Fibroblast of lung (primary cell): ENCODE measurements at regions not wholly inside any gene's neighbourhood (a gene's known extent, or its start where the extent isn't known, plus 50 kb on each side); places are given as distances from the start of the nearest gene placed in this dataset.

Source experiments
- DNase-seq, 2 donors: peaks; one replicate each; pipeline versions ENCODE4 v3.0.0 to v3.0.0-alpha.2; 2010; ENCODE audit warnings: low read depth in 2 of 2
- H2AFZ ChIP-seq: 2 replicates; pipeline ENCODE4 v1.5.1; 2012; ENCODE audit warnings: low read length, control low read depth, inconsistent platforms
- H3K27ac ChIP-seq: 2 replicates; pipeline ENCODE4 v1.5.1; 2011; ENCODE audit warnings: low read length, control low read depth; ENCODE audit not compliant: insufficient read depth
- H3K27me3 ChIP-seq: 2 replicates; pipeline ENCODE4 v1.5.1; 2011; ENCODE audit warnings: mild to moderate bottlenecking, low read length; ENCODE audit not compliant: control insufficient read depth, insufficient read depth
- H3K36me3 ChIP-seq: 2 replicates; pipeline ENCODE4 v1.5.1; 2011; ENCODE audit warnings: low read length; ENCODE audit not compliant: control insufficient read depth, insufficient read depth
- H3K4me1 ChIP-seq: 2 replicates; pipeline ENCODE4 v1.5.1; 2011; ENCODE audit warnings: low read length; ENCODE audit not compliant: control insufficient read depth, insufficient read depth; ENCODE audit errors: extremely low read depth
- H3K4me2 ChIP-seq: 2 replicates; pipeline ENCODE4 v1.5.1; 2011; ENCODE audit warnings: low read length, control low read depth; ENCODE audit not compliant: insufficient read depth; ENCODE audit errors: extremely low read depth
- H3K4me3 ChIP-seq, 4 experiments: fragments of 200-600 bp in 1 of 4; sonication (generic) in 1 of 4; replicated peaks in 1 of 4; 2 replicates each; pipeline ENCODE4 v1.5.1; 2011 to 2016; ENCODE audit warnings: low read length in 4 of 4, low read depth in 3 of 4, mild to moderate bottlenecking in 3 of 4, control low read depth in 2 of 4, inconsistent platforms in 1 of 4, mixed read lengths in 1 of 4; ENCODE audit not compliant: insufficient read depth in 1 of 4; ENCODE audit errors: control extremely low read depth in 1 of 4
- H3K79me2 ChIP-seq: 2 replicates; pipeline ENCODE4 v1.5.1; 2012; ENCODE audit warnings: mild to moderate bottlenecking, low read length, inconsistent platforms; ENCODE audit not compliant: control insufficient read depth, insufficient read depth
- H3K9ac ChIP-seq: 2 replicates; pipeline ENCODE4 v1.5.1; 2011; ENCODE audit warnings: mild to moderate bottlenecking, low read length, control low read depth; ENCODE audit not compliant: insufficient read depth
- H3K9me3 ChIP-seq: 2 replicates; pipeline ENCODE4 v1.5.1; 2012; ENCODE audit warnings: low read depth, low read length; ENCODE audit not compliant: control insufficient read depth, insufficient read depth
- H4K20me1 ChIP-seq: 2 replicates; pipeline ENCODE4 v1.5.1; 2011; ENCODE audit warnings: low read length; ENCODE audit not compliant: control insufficient read depth, insufficient read depth; ENCODE audit errors: extremely low read depth
- CTCF ChIP-seq, 2 donors: IDR thresholded peaks in 1 of 2; conservative IDR thresholded peaks in 1 of 2; 1 replicate in 1 of 2; 2 replicates in 1 of 2; pipeline ENCODE4 v1.5.1; 2011 to 2012; ENCODE audit warnings: low read length in 2 of 2, control low read depth in 1 of 2, inconsistent platforms in 1 of 2, low read depth in 1 of 2, mild to moderate bottlenecking in 1 of 2
- EZH2 ChIP-seq: IDR thresholded peaks from 2 replicates; pipeline ENCODE4 v1.5.1; 2012; ENCODE audit warnings: low read length, control low read depth, mild to moderate bottlenecking; ENCODE audit errors: missing control alignments

GRCh38 chr2:4279431-4279830 is 576.1 kb downstream of the DCDC2C start:
- Histone ChIP-seq H3K4me2 (no peak overlapping the region), H3K27ac (no peak overlapping the region), H3K4me1 (no peaks in the 10 kb centered on the region), H3K36me3 (no peaks in the 10 kb centered on the region), H3K9me3 (no peaks in the 10 kb centered on the region), H3K79me2 (no peaks in the 10 kb centered on the region), H2AFZ (no peak overlapping the region), H4K20me1 (no peaks in the 10 kb centered on the region), H3K9ac (no peak overlapping the region), H3K4me3 (no peak overlapping the region), H3K27me3 (no peaks in the 10 kb centered on the region)
- DNase-seq, result no peak
- TF ChIP-seq EZH2 (no peak), CTCF (conservative IDR thresholded peaks at IDR 0.05 in 1 of 2, IDR thresholded peaks at IDR 0.05 in 1 of 2; ENCODE audit: low read depth in 1 of 2, low read length in 2 of 2) (no peak)

- no peak for TF ChIP-seq CTCF (conservative IDR thresholded peaks at IDR 0.05 in 1 of 2, IDR thresholded peaks at IDR 0.05 in 1 of 2; ENCODE audit: low read depth in 1 of 2, low read length in 2 of 2)
- TF ChIP-seq EZH2, result no peak
- H3K27ac ChIP-seq, result no peak overlapping the region
- DNase-seq, result no peak
- no peak overlapping the region for H3K4me2 ChIP-seq
- no peaks in the 10 kb centered on the region for H3K4me1 ChIP-seq
- H4K20me1 ChIP-seq, result no peaks in the 10 kb centered on the region
- H3K9ac ChIP-seq, result no peak overlapping the region
- no peaks in the 10 kb centered on the region for H3K27me3 ChIP-seq
- H3K36me3 ChIP-seq, result no peaks in the 10 kb centered on the region
- no peak overlapping the region for H2AFZ ChIP-seq
- H3K4me3 ChIP-seq, result no peak overlapping the region
- H3K9me3 ChIP-seq, result no peaks in the 10 kb centered on the region
- no peaks in the 10 kb centered on the region for H3K79me2 ChIP-seq
Observed at GRCh38 chr2:4291430-4291829, 588.1 kb downstream of the DCDC2C start.

GRCh38 chr2:4295680-4296079 is 592.3 kb downstream of the DCDC2C start:
- no peak for DNase-seq
- Histone ChIP-seq H4K20me1 (no peaks in the 10 kb centered on the region), H3K9me3 (no peaks in the 10 kb centered on the region), H2AFZ (no peak overlapping the region), H3K36me3 (no peaks in the 10 kb centered on the region), H3K4me2 (no peak overlapping the region), H3K27me3 (no peaks in the 10 kb centered on the region), H3K27ac (no peak overlapping the region), H3K79me2 (no peaks in the 10 kb centered on the region), H3K9ac (no peak overlapping the region), H3K4me1 (no peaks in the 10 kb centered on the region), H3K4me3 (no peak overlapping the region)
- no peak for TF ChIP-seq EZH2
- TF ChIP-seq CTCF (conservative IDR thresholded peaks at IDR 0.05 in 1 of 2, IDR thresholded peaks at IDR 0.05 in 1 of 2; ENCODE audit: low read depth in 1 of 2, low read length in 2 of 2), result no peak
